OCI-LY1 (cell line): ENCODE measurements at regions not wholly inside any gene's neighbourhood (a gene's known extent, or its start where the extent isn't known, plus 50 kb on each side); places are given as distances from the start of the nearest gene placed in this dataset.

Source experiments
- H2AFZ ChIP-seq: fragments of 200-600 bp; sonication (generic), shearing (Covaris generic); 2 replicates; pipeline ENCODE4 v1.6.0; 2014; ENCODE audit warnings: antibody characterized with exemption, mild to moderate bottlenecking, low read length
- H3F3A ChIP-seq: fragments of 200-600 bp; sonication (generic), shearing (Covaris generic); 2 replicates; pipeline ENCODE4 v1.6.0; 2014; ENCODE audit warnings: mild to moderate bottlenecking, antibody characterized with exemption, low read length, moderate library complexity; ENCODE audit not compliant: insufficient read depth
- H3K27ac ChIP-seq: fragments of 200-600 bp; sonication (generic); 2 replicates; pipeline ENCODE4 v1.5.1; 2014; ENCODE audit warnings: low read length, mixed run types, mild to moderate bottlenecking, low read depth; ENCODE audit not compliant: poor library complexity, severe bottlenecking
- H3K27me3 ChIP-seq: fragments of 200-600 bp; sonication (generic); 2 replicates; pipeline ENCODE4 v1.6.0; 2014; ENCODE audit warnings: antibody characterized with exemption, mild to moderate bottlenecking, low read length, moderate library complexity; ENCODE audit not compliant: insufficient read depth
- H3K36me3 ChIP-seq: fragments of 200-600 bp; sonication (generic); 2 replicates; pipeline ENCODE4 v1.6.1; 2014; ENCODE audit warnings: mild to moderate bottlenecking, antibody characterized with exemption, low read length, moderate library complexity, mixed read lengths; ENCODE audit not compliant: insufficient read depth
- H3K4me1 ChIP-seq: fragments of 200-600 bp; sonication (generic); 2 replicates; pipeline ENCODE4 v1.5.1; 2014; ENCODE audit warnings: mild to moderate bottlenecking, low read length, moderate library complexity; ENCODE audit not compliant: insufficient read depth, severe bottlenecking
- H3K4me2 ChIP-seq: fragments of 200-600 bp; sonication (generic), shearing (Covaris generic); 2 replicates; pipeline ENCODE4 v1.6.1; 2014; ENCODE audit warnings: low read length
- H3K4me3 ChIP-seq: fragments of 200-600 bp; sonication (generic); 2 replicates; pipeline ENCODE4 v1.5.1; 2014; ENCODE audit warnings: low read length, low read depth, mild to moderate bottlenecking, mixed read lengths; ENCODE audit not compliant: poor library complexity, severe bottlenecking
- H3K79me2 ChIP-seq: fragments of 200-600 bp; shearing (Covaris generic); 2 replicates; pipeline ENCODE4 v1.6.1; 2016; ENCODE audit warnings: mixed run types, low read length, mixed read lengths; ENCODE audit not compliant: insufficient read depth
- H3K9ac ChIP-seq: fragments of 200-600 bp; sonication (generic), shearing (Covaris generic); 2 replicates; pipeline ENCODE4 v1.6.1; 2014; ENCODE audit warnings: mild to moderate bottlenecking, low read length, mixed read lengths
- H3K9me2 ChIP-seq: fragments of 200-600 bp; sonication (generic), shearing (Covaris generic); 2 replicates; pipeline ENCODE4 v1.6.1; 2014; ENCODE audit warnings: low read depth, mild to moderate bottlenecking, low read length, mixed read lengths
- H3K9me3 ChIP-seq: fragments of 200-600 bp; shearing (Covaris generic); 2 replicates; pipeline ENCODE4 v1.6.1; 2014; ENCODE audit warnings: low read length, mixed read lengths
- H4K20me1 ChIP-seq: fragments of 200-600 bp; sonication (generic), shearing (Covaris generic); 2 replicates; pipeline ENCODE4 v1.6.0; 2016; ENCODE audit warnings: mild to moderate bottlenecking, low read length; ENCODE audit not compliant: insufficient read depth
- EZH2 ChIP-seq: fragments of 200-600 bp; sonication (generic), shearing (Covaris generic); IDR thresholded peaks from 2 replicates; pipeline ENCODE4 v1.8.0; 2017; ENCODE audit warnings: borderline replicate concordance, mixed run types, mild to moderate bottlenecking, antibody characterized with exemption, low read length, moderate library complexity, mixed read lengths
- TF ChIP-seq, protein P1 (sequence below): fragments of 200-600 bp; sonication (generic), shearing (Covaris generic); IDR thresholded peaks from 2 replicates; pipeline ENCODE4 v1.5.1; 2017; ENCODE audit warnings: mild to moderate bottlenecking, antibody characterized with exemption, low read length, moderate library complexity, mixed read lengths

DNA sequence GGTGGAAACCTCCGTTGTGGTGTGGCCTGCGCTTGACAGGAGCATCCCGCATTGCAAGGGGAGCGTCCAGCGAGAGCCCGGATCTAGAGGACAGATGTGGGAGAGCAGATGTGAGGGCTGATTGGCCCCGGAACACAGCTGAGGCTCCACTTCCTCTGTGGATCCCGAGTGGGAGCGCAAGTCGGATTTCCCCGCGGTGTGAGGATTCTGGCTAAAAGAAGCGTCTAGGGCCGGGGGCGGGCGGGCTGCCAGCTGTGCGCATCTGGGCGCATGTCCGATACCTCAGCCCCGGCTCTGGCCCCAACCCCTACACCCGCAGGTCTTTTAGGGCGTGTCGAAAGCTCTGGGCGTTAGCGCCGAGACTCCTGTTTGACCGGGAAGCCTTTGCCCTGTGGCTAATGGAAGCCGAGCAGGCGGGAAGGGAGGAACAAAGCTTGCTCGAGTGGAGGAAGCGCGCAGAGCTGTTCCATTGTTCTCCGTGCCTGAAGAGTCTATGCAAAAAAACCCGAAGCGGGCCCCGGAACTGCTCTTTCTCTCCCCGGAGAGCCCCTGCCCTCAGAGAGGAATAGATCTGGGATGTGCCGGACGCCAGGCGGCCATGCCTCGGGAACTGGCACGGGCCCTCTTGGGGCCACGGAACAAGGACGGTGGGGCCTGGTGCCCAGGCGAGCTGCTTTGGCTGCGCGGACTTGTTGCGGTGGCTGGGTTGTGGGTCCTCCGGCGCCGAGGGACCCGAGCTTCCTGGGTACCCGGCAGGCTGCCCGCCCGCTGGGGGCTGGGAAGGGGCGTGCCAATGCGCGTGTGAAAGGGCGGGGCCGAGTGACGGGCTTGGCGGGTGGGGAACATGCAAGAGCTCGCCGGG lies 111.1 kb downstream of the NAV1 start:
- Histone ChIP-seq H3K9me3 (no peaks in the 10 kb centered on the region), H3K9me2 (no peaks in the 10 kb centered on the region), H3K27ac (no peak overlapping the region), H3K36me3 (no peaks in the 10 kb centered on the region), H3K4me2 (peak overlapping the region; percentile 59), H3K79me2 (no peaks in the 10 kb centered on the region), H3K4me3 (peak overlapping the region; percentile 53), H4K20me1 (no peaks in the 10 kb centered on the region), H3K27me3 (no peaks in the 10 kb centered on the region), H2AFZ (no peak overlapping the region), H3K9ac (no peak overlapping the region; the same call in 1 of the 2 replicates), H3F3A (no peaks in the 10 kb centered on the region), H3K4me1 (no peaks in the 10 kb centered on the region)
- TF ChIP-seq, protein P1, sequence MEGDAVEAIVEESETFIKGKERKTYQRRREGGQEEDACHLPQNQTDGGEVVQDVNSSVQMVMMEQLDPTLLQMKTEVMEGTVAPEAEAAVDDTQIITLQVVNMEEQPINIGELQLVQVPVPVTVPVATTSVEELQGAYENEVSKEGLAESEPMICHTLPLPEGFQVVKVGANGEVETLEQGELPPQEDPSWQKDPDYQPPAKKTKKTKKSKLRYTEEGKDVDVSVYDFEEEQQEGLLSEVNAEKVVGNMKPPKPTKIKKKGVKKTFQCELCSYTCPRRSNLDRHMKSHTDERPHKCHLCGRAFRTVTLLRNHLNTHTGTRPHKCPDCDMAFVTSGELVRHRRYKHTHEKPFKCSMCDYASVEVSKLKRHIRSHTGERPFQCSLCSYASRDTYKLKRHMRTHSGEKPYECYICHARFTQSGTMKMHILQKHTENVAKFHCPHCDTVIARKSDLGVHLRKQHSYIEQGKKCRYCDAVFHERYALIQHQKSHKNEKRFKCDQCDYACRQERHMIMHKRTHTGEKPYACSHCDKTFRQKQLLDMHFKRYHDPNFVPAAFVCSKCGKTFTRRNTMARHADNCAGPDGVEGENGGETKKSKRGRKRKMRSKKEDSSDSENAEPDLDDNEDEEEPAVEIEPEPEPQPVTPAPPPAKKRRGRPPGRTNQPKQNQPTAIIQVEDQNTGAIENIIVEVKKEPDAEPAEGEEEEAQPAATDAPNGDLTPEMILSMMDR, result no peak
- TF ChIP-seq EZH2, result no peak

DNA sequence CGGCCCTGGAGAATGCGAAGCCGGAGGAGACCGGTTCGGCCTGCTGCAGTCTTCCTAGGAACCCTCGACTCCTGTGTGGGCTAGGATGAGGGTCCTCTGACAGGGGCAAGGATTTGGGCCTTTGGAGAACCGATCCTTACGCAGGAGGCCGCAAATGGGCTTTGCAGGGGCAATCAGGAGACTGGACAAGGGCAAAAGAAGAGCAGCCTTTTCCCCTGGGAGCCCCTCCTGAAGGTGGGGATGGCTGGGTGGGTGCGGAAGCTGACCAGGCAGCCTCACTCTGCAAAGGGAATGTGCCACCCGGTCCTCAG lies 111.7 kb downstream of the NAV1 start:
- Histone ChIP-seq H3K36me3 (no peaks in the 10 kb centered on the region), H3K27ac (no peak overlapping the region), H3K9me2 (no peaks in the 10 kb centered on the region), H4K20me1 (no peaks in the 10 kb centered on the region), H3K4me1 (no peaks in the 10 kb centered on the region), H3K4me2 (peak overlapping the region; percentile 59), H3K4me3 (peak overlapping the region; percentile 53), H3K27me3 (no peaks in the 10 kb centered on the region), H2AFZ (no peak overlapping the region), H3F3A (no peaks in the 10 kb centered on the region), H3K79me2 (no peaks in the 10 kb centered on the region), H3K9me3 (no peaks in the 10 kb centered on the region), H3K9ac (no peak overlapping the region)
- TF ChIP-seq, protein P1, result no peak
- TF ChIP-seq EZH2, result no peak

DNA sequence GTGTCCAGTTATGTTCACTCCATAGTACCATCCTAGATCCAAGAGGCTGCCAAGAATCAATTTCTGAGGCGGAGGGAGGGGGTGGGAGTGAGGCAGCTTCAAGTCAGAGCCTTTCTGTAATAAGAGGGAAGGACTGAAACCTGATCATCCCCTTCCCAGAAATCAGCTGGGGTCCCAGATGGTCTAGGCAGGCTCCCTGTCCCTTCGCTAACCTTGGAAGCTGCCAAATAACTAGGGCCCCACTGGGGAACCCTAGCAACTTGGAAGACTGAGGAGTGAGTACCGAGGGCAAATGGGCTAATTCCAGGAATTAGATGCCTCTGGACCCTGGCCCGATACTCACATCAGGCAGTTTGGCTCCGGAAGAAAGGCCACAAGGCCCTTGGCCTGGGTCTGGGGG lies 113.3 kb downstream of the NAV1 start:
- no peaks in the 10 kb centered on the region for H4K20me1 ChIP-seq
- H3K9ac ChIP-seq, result no peak overlapping the region
- no peaks in the 10 kb centered on the region for H3K27me3 ChIP-seq
- H3K27ac ChIP-seq, result no peak overlapping the region
- H3K9me2 ChIP-seq, result no peaks in the 10 kb centered on the region
- H3K4me3 ChIP-seq, result no peak overlapping the region
- TF ChIP-seq, protein P1, result no peak
- TF ChIP-seq EZH2, result no peak
- no peak overlapping the region for H2AFZ ChIP-seq
- H3K79me2 ChIP-seq, result no peaks in the 10 kb centered on the region
- H3K4me1 ChIP-seq, result no peaks in the 10 kb centered on the region
- H3K4me2 ChIP-seq, result no peak overlapping the region
- H3K9me3 ChIP-seq, result no peaks in the 10 kb centered on the region
- H3K36me3 ChIP-seq, result no peaks in the 10 kb centered on the region
- no peaks in the 10 kb centered on the region for H3F3A ChIP-seq
